Spleen (tissue), 11 donors: ENCODE measurements at regions not wholly inside any gene's neighbourhood (a gene's known extent, or its start where the extent isn't known, plus 50 kb on each side); places are given as distances from the start of the nearest gene placed in this dataset.

Experiments
- DNase-seq: peaks from one replicate; pipeline ENCODE4 v3.0.0-alpha.2; 2020
- H3K27ac ChIP-seq, 8 donors: fragments of 200-600 bp; sonication (generic) in 7 of 8; 1 replicate in 4 of 8; 2 replicates in 4 of 8; pipeline versions ENCODE4 v1.5.0 to v1.8.0; 2016 to 2021; ENCODE audit warnings: inconsistent platforms in 4 of 8, mild to moderate bottlenecking in 4 of 8, moderate library complexity in 1 of 8
- H3K27me3 ChIP-seq, 7 donors: fragments of 200-600 bp; sonication (generic) in 6 of 7; replicated peaks in 1 of 7; 1 replicate in 4 of 7; 2 replicates in 3 of 7; pipeline versions ENCODE4 v1.5.0 to v1.8.0; 2016 to 2021; ENCODE audit warnings: inconsistent platforms in 3 of 7, mild to moderate bottlenecking in 1 of 7
- H3K36me3 ChIP-seq, 6 donors: fragments of 200-600 bp; sonication (generic) in 5 of 6; 1 replicate in 4 of 6; 2 replicates in 2 of 6; pipeline versions ENCODE4 v1.5.0 to v1.8.0; 2016 to 2021; ENCODE audit warnings: inconsistent platforms in 2 of 6
- H3K4me1 ChIP-seq, 6 donors: fragments of 200-600 bp; sonication (generic) in 5 of 6; 1 replicate in 3 of 6; 2 replicates in 3 of 6; pipeline versions ENCODE4 v1.5.0 to v1.8.0; 2016 to 2021; ENCODE audit warnings: inconsistent platforms in 3 of 6
- H3K4me3 ChIP-seq, 8 donors: fragments of 200-600 bp; sonication (generic) in 7 of 8; 1 replicate in 4 of 8; 2 replicates in 4 of 8; pipeline versions ENCODE4 v1.5.0 to v1.8.0; 2016 to 2021; ENCODE audit warnings: inconsistent platforms in 4 of 8, mild to moderate bottlenecking in 4 of 8, moderate library complexity in 2 of 8
- H3K9me3 ChIP-seq, 8 donors: fragments of 200-600 bp; sonication (generic) in 7 of 8; 1 replicate in 4 of 8; 2 replicates in 4 of 8; pipeline versions ENCODE4 v1.5.0 to v1.8.0; 2016 to 2021; ENCODE audit warnings: inconsistent platforms in 4 of 8
- POLR2A ChIP-seq, 3 donors: fragments of 450-650 bp; IDR thresholded peaks; one replicate each; pipeline ENCODE4 v1.5.1; 2017; ENCODE audit warnings: antibody characterized with exemption in 3 of 3, mild to moderate bottlenecking in 1 of 3
- POLR2AphosphoS5 ChIP-seq, 3 donors: sonication (generic); formaldehyde crosslinking; IDR thresholded peaks; one replicate each; pipeline ENCODE4 v1.5.1; 2017; ENCODE audit warnings: antibody characterized with exemption in 3 of 3
- WGBS, 5 donors: extraction: QIAGEN DNeasy Blood & Tissue Kit in 3 of 5; methylation state at CpG; one replicate each; pipeline versions ENCODE4 v1.1.5 to v1.1.7; 2013 to 2018; 5-methylcytosine and 5-hydroxymethylcytosine counted together
- intact Hi-C: fragments of 100-400 bp; cut with DNase I; formaldehyde crosslinking; loops from one replicate; pipeline ENCODE4 v1.15.0; 2023; ENCODE audit warnings: low total_unique reads
- TF ChIP-seq, protein P1 (sequence below), 11 experiments: fragments of 200-600 bp in 7 of 11; fragments of 450-650 bp in 4 of 11; sonication (generic) in 4 of 11; IDR thresholded peaks in 8 of 11; conservative IDR thresholded peaks in 3 of 11; 1 replicate in 7 of 11; 2 replicates in 4 of 11; pipeline versions ENCODE4 v1.4.0 to v1.8.0; 2016 to 2021; ENCODE audit warnings: antibody characterized with exemption in 11 of 11, inconsistent platforms in 4 of 11, mild to moderate bottlenecking in 1 of 11
- donor health status: healthy with polysubstance abuse.
- donor health status: DM: no; HTN: no; CAD: no; lungs with moderate emphysema.
- donor health status: DM: no; HTN: no; CAD: no.
- donor health status: Bipolar disorder and iron deficiency.
- donor health status: healthy.
- donor health status: DM: no; HTN: no; CAD: no.
- donor health status: DM: yes; HTN: yes; CAD: no.

DNA sequence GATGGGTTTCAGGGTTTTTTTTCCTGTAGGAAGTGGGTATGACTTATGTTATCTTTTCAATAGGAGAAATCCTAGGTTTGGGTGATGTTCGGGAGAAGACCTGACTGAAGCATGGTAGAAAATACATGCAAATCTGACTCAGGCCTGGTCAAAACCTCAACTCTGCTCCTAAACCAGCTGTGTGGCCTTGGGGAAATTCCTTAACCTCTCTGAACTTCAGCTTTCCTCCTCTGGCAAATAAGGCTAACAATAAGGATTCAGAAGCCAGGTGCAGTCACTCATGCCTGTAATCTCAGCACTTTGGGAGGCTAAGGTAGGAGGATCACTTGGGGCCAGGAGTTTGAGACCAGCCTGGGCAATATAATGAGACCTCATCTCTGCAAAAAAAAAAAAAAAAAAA, 148.5 kb downstream of the PHETA1 start:
- intact Hi-C loops: no loop called here
- no peak for DNase-seq
- 69 to 89% (median 85%) methylated on average over 1 of the region's 1 CpG for WGBS, 5 donors

DNA sequence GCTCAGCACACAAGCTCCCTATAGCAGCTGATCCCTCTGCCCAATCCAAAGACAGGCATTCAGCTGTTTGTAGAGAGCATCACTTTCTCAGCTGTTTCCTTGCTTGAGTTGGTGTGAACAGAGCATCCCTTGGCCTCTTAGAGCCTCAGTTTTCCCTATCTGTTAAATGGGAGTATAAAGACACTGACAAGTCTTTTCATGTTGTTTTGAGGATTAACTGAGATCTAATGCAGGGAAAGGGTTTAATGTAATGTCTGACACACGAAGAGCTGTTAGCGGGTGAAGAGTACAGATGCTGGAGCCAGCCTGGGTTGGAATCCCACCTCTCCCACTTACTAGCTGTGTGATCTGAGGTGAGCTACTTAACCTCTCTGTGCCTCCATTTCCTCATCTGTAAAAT, 149.5 kb downstream of the PHETA1 start:
- intact Hi-C loops: no loop called here
- no peak for DNase-seq
- H3K36me3 ChIP-seq: no peaks in the 10 kb centered on the region
- WGBS, 5 donors: 60 to 96% (median 91%) methylated on average over 2 of the region's 2 CpGs
- no peak overlapping the region for H3K27ac ChIP-seq
- H3K9me3 ChIP-seq: no peaks in the 10 kb centered on the region
- TF ChIP-seq, protein P1, sequence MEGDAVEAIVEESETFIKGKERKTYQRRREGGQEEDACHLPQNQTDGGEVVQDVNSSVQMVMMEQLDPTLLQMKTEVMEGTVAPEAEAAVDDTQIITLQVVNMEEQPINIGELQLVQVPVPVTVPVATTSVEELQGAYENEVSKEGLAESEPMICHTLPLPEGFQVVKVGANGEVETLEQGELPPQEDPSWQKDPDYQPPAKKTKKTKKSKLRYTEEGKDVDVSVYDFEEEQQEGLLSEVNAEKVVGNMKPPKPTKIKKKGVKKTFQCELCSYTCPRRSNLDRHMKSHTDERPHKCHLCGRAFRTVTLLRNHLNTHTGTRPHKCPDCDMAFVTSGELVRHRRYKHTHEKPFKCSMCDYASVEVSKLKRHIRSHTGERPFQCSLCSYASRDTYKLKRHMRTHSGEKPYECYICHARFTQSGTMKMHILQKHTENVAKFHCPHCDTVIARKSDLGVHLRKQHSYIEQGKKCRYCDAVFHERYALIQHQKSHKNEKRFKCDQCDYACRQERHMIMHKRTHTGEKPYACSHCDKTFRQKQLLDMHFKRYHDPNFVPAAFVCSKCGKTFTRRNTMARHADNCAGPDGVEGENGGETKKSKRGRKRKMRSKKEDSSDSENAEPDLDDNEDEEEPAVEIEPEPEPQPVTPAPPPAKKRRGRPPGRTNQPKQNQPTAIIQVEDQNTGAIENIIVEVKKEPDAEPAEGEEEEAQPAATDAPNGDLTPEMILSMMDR (IDR thresholded peaks at IDR 0.05 in 8 of 11, conservative IDR thresholded peaks at IDR 0.05 in 3 of 11): no peak
- no peak for TF ChIP-seq POLR2A (IDR thresholded peaks at IDR 0.05)
- no peak for TF ChIP-seq POLR2AphosphoS5 (IDR thresholded peaks at IDR 0.05)
- H3K4me3 ChIP-seq: no peak overlapping the region
- H3K27me3 ChIP-seq: peaks cover 0 to 22% (median 0%) of the 10 kb centered on the region in 7 donors
- H3K4me1 ChIP-seq: peaks cover 0 to 6% (median 3%) of the 10 kb centered on the region in 6 donors

More for the DNA sequence above, 148.5 kb downstream of the PHETA1 start:
- no peaks in the 10 kb centered on the region for H3K9me3 ChIP-seq
- H3K4me3 ChIP-seq: no peak overlapping the region
- no peak overlapping the region for H3K27ac ChIP-seq
- no peaks in the 10 kb centered on the region for H3K36me3 ChIP-seq
- peaks cover 0 to 15% (median 9%) of the 10 kb centered on the region in 6 donors for H3K4me1 ChIP-seq
- peaks cover 0 to 32% (median 0%) of the 10 kb centered on the region in 7 donors for H3K27me3 ChIP-seq
- TF ChIP-seq, protein P1 (IDR thresholded peaks at IDR 0.05 in 8 of 11, conservative IDR thresholded peaks at IDR 0.05 in 3 of 11): no peak
- TF ChIP-seq POLR2A (IDR thresholded peaks at IDR 0.05): no peak
- no peak for TF ChIP-seq POLR2AphosphoS5 (IDR thresholded peaks at IDR 0.05)

DNA sequence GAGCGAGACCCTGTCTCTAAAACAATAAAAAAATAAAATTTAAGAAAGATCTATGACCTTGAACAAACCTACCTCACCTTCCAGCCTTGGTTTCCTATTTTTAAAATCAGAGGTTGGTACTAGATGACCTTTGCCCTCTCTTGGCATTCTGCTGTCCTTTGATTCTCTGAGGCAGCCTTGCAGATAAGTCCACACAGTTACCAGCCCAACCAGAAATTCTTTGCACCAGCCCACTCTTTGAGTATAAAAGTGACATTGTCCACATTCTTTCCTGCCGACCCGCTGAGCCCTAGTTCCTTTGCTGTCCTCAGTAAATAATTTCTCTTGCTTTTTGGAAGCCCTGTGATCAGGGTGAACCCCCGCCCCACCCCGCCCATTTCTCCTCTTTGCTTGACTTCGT, 150.4 kb downstream of the PHETA1 start:
- no peak for DNase-seq
- Histone ChIP-seq H3K4me1 (no peaks in the 10 kb centered on the region), H3K36me3 (no peaks in the 10 kb centered on the region), H3K4me3 (no peak overlapping the region), H3K27me3 (peaks cover 0 to 22% (median 0%) of the 10 kb centered on the region in 7 donors), H3K27ac (no peak overlapping the region), H3K9me3 (no peaks in the 10 kb centered on the region)
- no peak for TF ChIP-seq POLR2A (IDR thresholded peaks at IDR 0.05)
- TF ChIP-seq POLR2AphosphoS5 (IDR thresholded peaks at IDR 0.05): no peak
- TF ChIP-seq, protein P1 (IDR thresholded peaks at IDR 0.05 in 8 of 11, conservative IDR thresholded peaks at IDR 0.05 in 3 of 11): no peak
- intact Hi-C loops: no loop called here
- 81 to 90% (median 87%) methylated on average over 6 of the region's 6 CpGs for WGBS, 5 donors

DNA sequence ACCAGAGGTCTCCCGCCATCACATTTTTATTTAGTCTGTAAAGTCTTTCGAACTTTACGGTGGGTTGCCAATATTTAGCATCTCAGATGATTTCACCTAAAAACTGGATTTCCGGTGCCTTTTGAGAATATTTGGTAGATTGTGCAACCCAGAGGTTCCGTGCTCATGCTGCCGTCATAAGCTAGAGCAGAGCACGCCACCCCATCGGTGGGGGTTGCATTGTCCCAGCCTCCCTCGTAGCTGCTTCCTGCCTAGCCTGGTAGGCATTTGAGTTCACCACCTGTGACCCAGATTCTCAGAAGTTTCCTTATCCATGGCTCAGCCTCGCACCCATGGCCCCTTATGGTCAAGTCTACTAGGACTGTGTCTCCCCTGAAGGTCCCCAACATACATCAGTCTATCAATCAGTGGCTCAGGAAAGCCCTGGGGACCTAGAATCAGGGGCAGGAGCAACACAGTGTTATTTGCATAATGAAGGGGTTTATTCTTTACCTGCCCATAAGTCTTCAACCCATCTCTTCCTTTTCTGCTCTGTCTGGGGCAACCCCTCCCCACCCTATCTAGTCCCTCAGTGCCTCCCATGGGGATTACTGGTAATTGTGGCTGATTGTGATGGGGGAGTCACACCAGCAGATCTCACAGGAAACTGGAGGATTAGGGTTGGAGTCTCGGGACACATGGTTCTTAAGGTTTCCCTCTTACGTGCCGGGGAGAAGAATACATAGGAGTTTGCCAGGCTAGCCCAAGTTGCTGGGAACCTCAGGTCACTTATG, 152.3 kb downstream of the PHETA1 start:
- H3K4me1 ChIP-seq: no peaks in the 10 kb centered on the region
- H3K9me3 ChIP-seq: no peaks in the 10 kb centered on the region
- no peak for DNase-seq
- TF ChIP-seq, protein P1 (IDR thresholded peaks at IDR 0.05 in 8 of 11, conservative IDR thresholded peaks at IDR 0.05 in 3 of 11): no peak
- TF ChIP-seq POLR2A (IDR thresholded peaks at IDR 0.05) (no peak), POLR2AphosphoS5 (IDR thresholded peaks at IDR 0.05) (no peak)
- H3K36me3 ChIP-seq: no peaks in the 10 kb centered on the region
- no peak overlapping the region for H3K27ac ChIP-seq
- WGBS, 5 donors: 66 to 78% (median 75%) methylated on average over 13 of the region's 13 CpGs
- H3K27me3 ChIP-seq: peaks cover 0 to 33% (median 0%) of the 10 kb centered on the region in 7 donors
- intact Hi-C loops: no loop called here
- H3K4me3 ChIP-seq: no peak overlapping the region
